CD14-positive monocyte (primary cell): ENCODE measurements at regions not wholly inside any gene's neighbourhood (a gene's known extent, or its start where the extent isn't known, plus 50 kb on each side); places are given as distances from the start of the nearest gene placed in this dataset.

Experiments used
- DNase-seq, 3 donors: peaks; one replicate each; pipeline ENCODE4 v3.0.0-alpha.2; 2011 to 2022
- H2AFZ ChIP-seq: 2 replicates; pipeline ENCODE4 v1.6.0; 2012; ENCODE audit warnings: mild to moderate bottlenecking, low read depth, low read length, inconsistent platforms; ENCODE audit not compliant: insufficient read depth, poor library complexity, severe bottlenecking
- H3K27ac ChIP-seq, 2 donors: 1 replicate in 1 of 2; 2 replicates in 1 of 2; pipeline ENCODE4 v1.5.1; 2012 to 2013; ENCODE audit warnings: low read length in 2 of 2, control low read depth in 1 of 2, inconsistent platforms in 1 of 2, low read depth in 1 of 2, mild to moderate bottlenecking in 1 of 2
- H3K27me3 ChIP-seq, 2 donors: one replicate each; pipeline versions ENCODE4 v1.6.0 to v1.6.1; 2011 to 2013; ENCODE audit warnings: low read length in 2 of 2; ENCODE audit not compliant: control insufficient read depth in 2 of 2, insufficient read depth in 2 of 2
- H3K36me3 ChIP-seq, 2 donors: replicated peaks in 1 of 2; 1 replicate in 1 of 2; 2 replicates in 1 of 2; pipeline versions ENCODE4 v1.5.1 to v1.6.1; 2012 to 2013; ENCODE audit warnings: low read length in 2 of 2, control low read depth in 1 of 2, inconsistent platforms in 1 of 2, mild to moderate bottlenecking in 1 of 2; ENCODE audit not compliant: insufficient read depth in 2 of 2, control insufficient read depth in 1 of 2
- H3K4me1 ChIP-seq, 2 donors: 1 replicate in 1 of 2; 2 replicates in 1 of 2; pipeline versions ENCODE4 v1.5.1 to v1.6.1; 2012 to 2013; ENCODE audit warnings: low read length in 2 of 2, control low read depth in 1 of 2, inconsistent platforms in 1 of 2, mild to moderate bottlenecking in 1 of 2, moderate library complexity in 1 of 2; ENCODE audit not compliant: insufficient read depth in 2 of 2, control insufficient read depth in 1 of 2
- H3K4me2 ChIP-seq: replicated peaks from 2 replicates; pipeline ENCODE3; 2012; ENCODE audit warnings: low read length, moderate library complexity, mild to moderate bottlenecking; ENCODE audit not compliant: poor library complexity, severe bottlenecking; ENCODE audit errors: extremely low read depth
- H3K4me3 ChIP-seq, 3 experiments: fragments of 200-600 bp in 1 of 3; sonication (generic) in 1 of 3; replicated peaks in 1 of 3; 1 replicate in 2 of 3; 2 replicates in 1 of 3; pipeline ENCODE4 v1.5.1; 2011 to 2013; ENCODE audit warnings: low read length in 3 of 3, mild to moderate bottlenecking in 3 of 3, control low read depth in 2 of 3, low read depth in 2 of 3, inconsistent platforms in 1 of 3, moderate library complexity in 1 of 3
- H3K79me2 ChIP-seq: 2 replicates; pipeline ENCODE4 v1.6.0; 2012; ENCODE audit warnings: mild to moderate bottlenecking, control low read depth, inconsistent platforms, low read length, moderate library complexity; ENCODE audit not compliant: insufficient read depth
- H3K9ac ChIP-seq: 2 replicates; pipeline ENCODE4 v1.6.0; 2017; ENCODE audit warnings: low read length, mild to moderate bottlenecking; ENCODE audit not compliant: insufficient read depth, poor library complexity, severe bottlenecking
- H3K9me3 ChIP-seq, 2 donors: replicated peaks in 1 of 2; 1 replicate in 1 of 2; 2 replicates in 1 of 2; pipeline versions ENCODE4 v1.5.1 to v1.6.1; 2012 to 2013; ENCODE audit warnings: low read length in 2 of 2, control low read depth in 1 of 2; ENCODE audit not compliant: control insufficient read depth in 1 of 2, insufficient read depth in 1 of 2
- H4K20me1 ChIP-seq: 2 replicates; pipeline ENCODE4 v1.6.0; 2012; ENCODE audit warnings: mild to moderate bottlenecking, low read length, control low read depth, moderate library complexity; ENCODE audit not compliant: insufficient read depth
- H3K27ac Mint-ChIP-seq, 7 donors: one replicate each; pipeline ENCODE4 v1.8.0; 2020; ENCODE audit warnings: mild to moderate bottlenecking in 7 of 7, mixed read lengths in 7 of 7, moderate library complexity in 6 of 7, inconsistent platforms in 2 of 7
- H3K27me3 Mint-ChIP-seq, 3 donors: one replicate each; pipeline ENCODE4 v1.8.0; 2021 to 2022; ENCODE audit warnings: low read depth in 3 of 3, mild to moderate bottlenecking in 3 of 3, mixed read lengths in 3 of 3, moderate library complexity in 3 of 3, inconsistent platforms in 1 of 3
- H3K36me3 Mint-ChIP-seq, 2 donors: one replicate each; pipeline ENCODE4 v1.8.0; 2020; ENCODE audit warnings: mixed read lengths in 2 of 2, inconsistent platforms in 1 of 2, mild to moderate bottlenecking in 1 of 2
- H3K4me1 Mint-ChIP-seq: one replicate; pipeline ENCODE4 v1.8.0; 2020; ENCODE audit warnings: mild to moderate bottlenecking, mixed read lengths
- H3K4me3 Mint-ChIP-seq, 2 donors: one replicate each; pipeline ENCODE4 v1.8.0; 2020; ENCODE audit warnings: mild to moderate bottlenecking in 2 of 2, mixed read lengths in 2 of 2, moderate library complexity in 1 of 2
- H3K9me3 Mint-ChIP-seq, 7 donors: one replicate each; pipeline ENCODE4 v1.8.0; 2020 to 2022; ENCODE audit warnings: mixed read lengths in 7 of 7, mild to moderate bottlenecking in 6 of 7, moderate library complexity in 6 of 7, inconsistent platforms in 2 of 7
- CTCF ChIP-seq: fragments of 200-600 bp; IDR thresholded peaks from one replicate; pipeline ENCODE4 v1.8.0; 2022; ENCODE audit warnings: antibody characterized with exemption, mild to moderate bottlenecking
- WGBS: methylation state at CpG from one replicate; pipeline ENCODE4 v1.1.5; 2013; ENCODE audit warnings: missing lambda C conversion rate; ENCODE audit not compliant: insufficient coverage; 5-methylcytosine and 5-hydroxymethylcytosine counted together
- intact Hi-C, 2 donors: fragments of 100-400 bp; cut with micrococcal nuclease; formaldehyde crosslinking; loops; one replicate each; pipeline versions ENCODE4 v1.15.0 to v1.15.1; 2023

DNA sequence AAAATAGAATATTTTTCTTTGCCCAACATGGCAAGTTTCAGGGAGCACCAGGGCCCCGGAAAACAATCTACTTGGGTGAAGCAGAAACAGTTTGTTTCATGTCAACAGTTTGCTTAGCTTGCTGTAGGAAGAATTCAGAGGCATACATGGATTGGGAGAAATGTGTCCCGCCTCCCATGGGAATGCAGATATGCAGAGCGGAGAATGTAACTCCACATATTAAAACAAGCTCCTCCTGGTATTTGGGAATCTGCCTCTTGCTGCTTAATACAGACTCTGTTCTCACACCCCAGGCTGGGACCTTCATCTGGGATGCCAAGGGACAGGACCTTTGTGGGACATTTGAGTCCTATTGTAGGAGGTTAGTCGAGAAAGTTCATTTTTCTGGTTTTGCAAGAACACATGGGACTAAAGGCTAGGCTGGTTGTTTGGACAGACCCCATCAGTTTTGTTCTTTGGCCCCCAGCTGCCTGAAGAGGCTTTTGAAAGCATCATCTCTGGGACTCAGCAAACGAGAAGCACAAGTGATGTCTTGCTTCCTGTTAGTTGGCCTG, 220.5 kb upstream of the ADRA1B start:
- Mint-ChIP-seq H3K36me3 (no peaks in the 10 kb centered on the region), H3K9me3 (peaks cover 2 to 13% (median 3%) of the 10 kb centered on the region in 7 donors), H3K4me1 (peaks cover 9% of the 10 kb centered on the region), H3K4me3 (no peak overlapping the region), H3K27me3 (peaks cover 0 to 2% (median 1%) of the 10 kb centered on the region in 3 donors), H3K27ac (no peak overlapping the region)
- 63% methylated on average over 2 of the region's 5 CpGs for WGBS
- no peaks in the 10 kb centered on the region for H3K79me2 ChIP-seq
- no peak overlapping the region for H3K4me2 ChIP-seq
- H3K4me3 ChIP-seq, result no peak overlapping the region
- no peak overlapping the region for H2AFZ ChIP-seq
- no peaks in the 10 kb centered on the region for H4K20me1 ChIP-seq
- no peaks in the 10 kb centered on the region for H3K9me3 ChIP-seq
- H3K27me3 ChIP-seq, result no peaks in the 10 kb centered on the region
- TF ChIP-seq CTCF, result no peak
- H3K27ac ChIP-seq, result no peak overlapping the region
- no peaks in the 10 kb centered on the region for H3K4me1 ChIP-seq
- intact Hi-C loops, result no loop called here
- H3K9ac ChIP-seq, result no peak overlapping the region
- H3K36me3 ChIP-seq, result no peaks in the 10 kb centered on the region
- DNase-seq, result no peak

DNA sequence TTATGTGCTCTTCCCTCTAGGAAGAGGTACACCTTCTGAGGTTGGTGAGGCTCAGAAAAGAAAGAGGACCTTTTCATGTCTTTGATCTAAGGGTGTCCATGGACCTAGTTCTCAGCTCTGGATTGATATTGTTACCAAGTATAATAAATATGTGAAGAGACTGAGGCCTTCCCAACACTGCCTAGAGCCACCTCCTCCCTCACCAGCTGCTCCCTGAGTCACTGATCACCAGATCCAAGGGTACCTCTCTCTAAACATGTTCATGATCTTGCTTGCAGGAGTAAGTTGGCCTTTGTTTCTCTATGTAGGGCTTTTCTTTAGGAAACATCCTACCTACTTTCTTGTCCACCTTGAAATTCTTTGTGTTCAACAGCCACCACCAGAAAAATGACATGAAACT, 218.8 kb upstream of the ADRA1B start:
- Histone ChIP-seq H3K9ac (no peak overlapping the region), H3K4me3 (no peak overlapping the region), H3K27me3 (no peaks in the 10 kb centered on the region), H2AFZ (no peak overlapping the region), H3K9me3 (no peaks in the 10 kb centered on the region), H3K27ac (no peak overlapping the region), H3K36me3 (no peaks in the 10 kb centered on the region), H3K79me2 (no peaks in the 10 kb centered on the region), H3K4me1 (no peaks in the 10 kb centered on the region), H3K4me2 (no peak overlapping the region), H4K20me1 (no peaks in the 10 kb centered on the region)
- H3K27me3 Mint-ChIP-seq, result peaks cover 0 to 5% (median 2%) of the 10 kb centered on the region in 3 donors
- H3K9me3 Mint-ChIP-seq, result peaks cover 0 to 13% (median 3%) of the 10 kb centered on the region in 7 donors
- H3K36me3 Mint-ChIP-seq, result no peaks in the 10 kb centered on the region
- no peak overlapping the region for H3K27ac Mint-ChIP-seq
- no peak for DNase-seq
- no peak for TF ChIP-seq CTCF
- intact Hi-C loops, result no loop called here
- no peak overlapping the region for H3K4me3 Mint-ChIP-seq
- peaks cover 9% of the 10 kb centered on the region for H3K4me1 Mint-ChIP-seq
